Coronary artery (tissue), 2 donors: ENCODE measurements at regions not wholly inside any gene's neighbourhood (a gene's known extent, or its start where the extent isn't known, plus 50 kb on each side); places are given as distances from the start of the nearest gene placed in this dataset.
"Not testable (repeated sequence)": the region's sequence is repeated elsewhere in the genome, so short reads cannot be mapped to it uniquely, and the experiment has no call there.

Experiments used
- DNase-seq: peaks from one replicate; pipeline ENCODE4 v3.0.0-alpha.2; 2017; ENCODE audit warnings: low spot score
- H3K27ac ChIP-seq, 2 donors: fragments of 200-600 bp; sonication (generic); one replicate each; pipeline ENCODE4 v1.5.1; 2016 to 2019
- H3K4me3 ChIP-seq: fragments of 200-600 bp; sonication (generic); 2 replicates; pipeline ENCODE4 v1.5.1; 2016; ENCODE audit warnings: mild to moderate bottlenecking, moderate library complexity
- TF ChIP-seq, protein P1 (sequence below): fragments of 200-600 bp; sonication (generic); IDR thresholded peaks from one replicate; pipeline ENCODE4 v1.5.1; 2019; ENCODE audit warnings: antibody characterized with exemption

DNA sequence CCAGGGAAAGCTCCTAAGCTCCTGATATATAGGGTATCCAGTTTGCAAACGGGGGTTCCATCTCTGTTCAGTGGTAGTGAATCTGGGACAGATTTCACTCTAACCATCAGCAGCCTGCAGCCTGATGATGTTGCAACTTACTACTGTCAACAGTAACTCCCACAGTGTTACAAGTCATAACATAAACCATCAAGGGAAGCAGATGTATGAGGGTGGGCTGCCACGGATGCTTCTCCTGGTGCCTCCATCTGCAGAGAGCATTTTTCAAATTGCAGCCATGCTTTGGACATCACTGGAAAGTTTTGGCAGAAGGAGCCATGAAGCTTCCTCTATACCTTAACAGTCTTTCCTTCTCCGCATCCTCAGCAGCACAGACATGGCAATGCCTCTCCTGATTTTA, 234.5 kb downstream of the ANKRD36B start:
- no peak overlapping the region for H3K27ac ChIP-seq
- TF ChIP-seq, protein P1, sequence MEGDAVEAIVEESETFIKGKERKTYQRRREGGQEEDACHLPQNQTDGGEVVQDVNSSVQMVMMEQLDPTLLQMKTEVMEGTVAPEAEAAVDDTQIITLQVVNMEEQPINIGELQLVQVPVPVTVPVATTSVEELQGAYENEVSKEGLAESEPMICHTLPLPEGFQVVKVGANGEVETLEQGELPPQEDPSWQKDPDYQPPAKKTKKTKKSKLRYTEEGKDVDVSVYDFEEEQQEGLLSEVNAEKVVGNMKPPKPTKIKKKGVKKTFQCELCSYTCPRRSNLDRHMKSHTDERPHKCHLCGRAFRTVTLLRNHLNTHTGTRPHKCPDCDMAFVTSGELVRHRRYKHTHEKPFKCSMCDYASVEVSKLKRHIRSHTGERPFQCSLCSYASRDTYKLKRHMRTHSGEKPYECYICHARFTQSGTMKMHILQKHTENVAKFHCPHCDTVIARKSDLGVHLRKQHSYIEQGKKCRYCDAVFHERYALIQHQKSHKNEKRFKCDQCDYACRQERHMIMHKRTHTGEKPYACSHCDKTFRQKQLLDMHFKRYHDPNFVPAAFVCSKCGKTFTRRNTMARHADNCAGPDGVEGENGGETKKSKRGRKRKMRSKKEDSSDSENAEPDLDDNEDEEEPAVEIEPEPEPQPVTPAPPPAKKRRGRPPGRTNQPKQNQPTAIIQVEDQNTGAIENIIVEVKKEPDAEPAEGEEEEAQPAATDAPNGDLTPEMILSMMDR: no peak
- no peak for DNase-seq
- H3K4me3 ChIP-seq: no peak overlapping the region

DNA sequence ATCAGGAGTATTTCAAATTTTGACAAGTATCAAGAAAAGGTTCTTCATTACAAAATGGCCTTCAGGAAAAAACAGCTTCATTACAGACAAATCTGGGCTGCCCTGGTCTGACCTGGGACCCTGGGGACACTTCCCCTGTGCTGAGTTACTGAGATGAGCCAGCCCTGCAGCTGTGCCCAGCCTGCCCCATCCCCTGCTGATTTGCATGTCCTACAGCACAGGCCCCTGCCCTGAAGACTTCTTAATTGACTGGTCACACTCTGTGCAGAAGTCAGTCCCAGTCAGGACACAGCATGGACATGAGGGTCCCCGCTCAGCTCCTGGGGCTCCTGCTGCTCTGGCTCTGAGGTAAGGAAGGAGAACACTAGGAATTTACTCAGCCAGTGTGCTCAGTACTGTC, 235.1 kb downstream of the ANKRD36B start:
- DNase-seq: no peak
- Histone ChIP-seq H3K4me3 (no peak overlapping the region), H3K27ac (no peak overlapping the region)
- TF ChIP-seq, protein P1: no peak

DNA sequence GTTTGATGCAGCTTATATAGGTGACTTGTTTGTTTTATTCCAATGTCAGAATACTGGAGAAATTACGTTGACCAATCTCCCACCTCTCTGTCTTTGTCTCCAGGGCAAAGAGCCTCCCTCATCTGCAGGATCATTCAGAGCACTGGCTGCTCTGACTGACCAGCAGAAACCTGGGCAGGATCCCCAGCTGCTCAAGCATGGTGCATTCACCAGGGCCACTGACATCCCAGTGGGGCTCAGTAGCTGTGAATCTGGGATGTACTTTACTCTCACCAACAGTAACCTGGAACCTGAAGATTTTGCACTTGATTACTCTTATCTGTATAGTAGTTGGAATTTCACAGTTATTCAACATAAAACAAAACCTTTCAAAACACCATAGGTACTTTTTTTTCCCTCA, 235.9 kb downstream of the ANKRD36 start:
- DNase-seq: no peak
- no peak overlapping the region for H3K4me3 ChIP-seq
- TF ChIP-seq, protein P1: no peak
- H3K27ac ChIP-seq: no peak overlapping the region

GRCh38 chr2:97348265-97348664, 235.3 kb downstream of the ANKRD36 start:
- Histone ChIP-seq H3K27ac (no peak overlapping the region), H3K4me3 (no peak overlapping the region)
- TF ChIP-seq, protein P1: no peak
- DNase-seq: no peak

DNA sequence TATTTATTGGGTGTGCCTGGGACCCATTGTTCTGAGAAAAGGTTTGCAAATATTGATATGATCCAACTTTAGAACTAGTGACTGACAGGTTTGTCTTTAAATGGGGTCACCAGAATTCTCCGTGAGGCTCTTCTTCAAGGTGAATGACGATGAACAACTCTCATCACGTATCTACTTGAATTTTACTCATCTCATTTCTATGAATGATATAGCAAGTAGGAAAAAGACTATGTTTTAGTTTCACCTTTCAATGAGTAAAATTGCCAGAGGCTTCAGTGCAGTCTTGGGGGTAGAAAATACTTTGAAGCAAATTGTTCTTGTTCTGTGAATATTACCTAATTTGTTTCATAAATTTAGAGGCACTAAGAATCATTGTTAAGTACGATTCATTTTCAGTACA, 232.0 kb downstream of the ANKRD36 start:
- H3K27ac ChIP-seq, H3K4me3 ChIP-seq, DNase-seq: not testable (repeated sequence)

- H3K4me3 ChIP-seq, H3K27ac ChIP-seq, DNase-seq: not testable (repeated sequence)
Observed at GRCh38 chr2:97333674-97334073, 220.7 kb downstream of the ANKRD36 start.

DNA sequence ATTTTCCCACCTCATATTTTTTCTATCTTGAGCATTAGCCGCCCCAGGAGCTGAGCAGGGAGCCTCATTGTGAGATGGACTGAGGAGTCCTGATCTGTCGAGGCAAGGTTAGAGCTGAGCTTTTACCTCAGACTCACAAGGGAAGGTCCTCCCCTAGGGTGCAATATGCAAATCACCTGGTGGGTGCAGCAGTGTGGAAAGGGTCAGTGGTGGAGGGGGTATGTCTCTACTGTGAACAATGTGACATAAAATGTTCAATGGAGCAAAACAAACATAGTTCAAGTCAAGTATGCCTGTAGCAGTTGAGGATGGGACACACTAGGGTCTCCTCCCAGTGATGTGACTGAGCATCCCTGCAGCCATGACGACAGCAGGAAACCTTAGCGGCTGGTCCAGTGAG, 219.2 kb downstream of the ANKRD36 start:
- DNase-seq, H3K4me3 ChIP-seq, H3K27ac ChIP-seq: not testable (repeated sequence)

GRCh38 chr2:97321936-97322713, 209.2 kb downstream of the ANKRD36 start:
- not testable (repeated sequence) for DNase-seq, H3K4me3 ChIP-seq, H3K27ac ChIP-seq

DNA sequence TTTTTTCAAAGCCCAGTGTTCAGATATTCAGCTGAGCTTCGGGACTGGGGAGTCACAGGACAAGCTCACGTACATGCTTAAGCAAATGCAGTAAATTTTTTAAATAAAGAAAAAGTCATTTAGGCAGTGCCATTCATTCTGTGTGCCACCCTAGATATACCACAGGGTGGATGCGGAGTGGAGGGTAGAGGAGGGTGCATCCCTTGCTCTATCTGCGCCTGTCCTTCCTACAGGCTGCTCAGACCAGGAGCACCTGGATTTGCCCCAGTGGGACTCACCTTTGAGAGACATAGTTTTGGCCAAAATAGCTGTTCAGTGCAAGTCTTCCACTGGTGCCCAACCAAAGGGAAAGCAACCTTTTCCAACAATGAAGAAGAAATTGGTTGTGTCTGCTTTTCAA, 202.4 kb downstream of the ANKRD36 start:
- not testable (repeated sequence) for DNase-seq, H3K27ac ChIP-seq, H3K4me3 ChIP-seq

DNA sequence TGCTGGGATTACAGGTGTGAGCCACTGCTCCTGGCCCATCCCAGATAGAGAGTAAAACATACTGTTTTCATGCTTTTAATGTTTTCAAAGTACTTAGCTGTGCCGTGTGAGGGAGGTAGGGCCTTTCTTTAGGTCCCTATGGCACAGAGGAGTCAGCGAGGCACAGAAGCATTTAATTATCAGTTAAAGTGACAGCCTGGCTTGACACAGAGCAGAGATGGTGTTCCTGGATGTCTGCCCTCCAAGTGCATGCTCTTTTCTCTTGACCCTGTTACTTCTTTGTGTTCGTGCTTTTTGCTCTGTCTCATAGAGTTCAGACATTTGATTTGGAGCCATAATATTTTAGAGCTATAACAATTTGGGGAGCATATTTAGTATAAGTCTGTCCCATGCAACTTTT, 199.5 kb downstream of the ANKRD36 start:
- not testable (repeated sequence) for H3K4me3 ChIP-seq, DNase-seq, H3K27ac ChIP-seq

DNA sequence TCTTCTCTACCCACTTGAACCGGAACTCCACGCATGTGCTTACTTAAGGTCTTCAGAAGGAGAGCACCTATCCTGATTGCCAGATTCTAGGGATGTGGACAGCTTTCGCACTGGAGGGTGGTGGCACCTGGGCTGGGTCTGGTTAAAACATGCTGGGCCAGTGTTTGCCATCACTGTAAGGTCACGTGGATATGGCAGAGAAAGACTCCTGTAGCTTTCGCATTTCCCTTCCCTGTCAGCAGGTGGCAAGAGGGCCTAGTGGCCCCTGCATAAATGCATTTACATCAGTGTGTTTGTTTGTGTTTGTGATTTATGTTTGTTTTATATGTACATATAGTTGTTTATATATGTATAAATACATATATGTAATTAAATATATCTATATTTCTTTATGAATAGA, 192.5 kb downstream of the ANKRD36 start:
- not testable (repeated sequence) for H3K4me3 ChIP-seq, DNase-seq, H3K27ac ChIP-seq

DNA sequence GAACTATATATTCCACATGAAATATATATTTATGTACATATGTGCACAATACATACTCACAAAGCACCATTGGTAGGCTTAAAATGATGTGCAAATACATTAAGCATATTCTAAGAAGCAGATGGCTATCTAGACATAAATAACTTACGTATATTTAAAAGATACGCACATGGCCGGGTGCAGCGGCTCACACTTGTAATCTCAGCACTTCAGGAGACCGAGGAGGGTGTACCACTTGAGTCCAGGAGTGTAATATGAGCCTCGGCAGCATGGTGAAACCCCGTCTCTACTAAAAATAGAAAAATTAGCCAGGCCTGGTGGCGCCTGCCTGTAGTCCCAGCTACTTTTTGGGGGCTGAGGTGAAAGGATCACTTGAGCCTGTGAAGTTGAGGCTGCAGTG, 189.9 kb downstream of the ANKRD36 start:
- not testable (repeated sequence) for H3K27ac ChIP-seq, DNase-seq, H3K4me3 ChIP-seq

- not testable (repeated sequence) for H3K27ac ChIP-seq, H3K4me3 ChIP-seq, DNase-seq
Observed at GRCh38 chr2:97301771-97302170, 188.8 kb downstream of the ANKRD36 start.
